ENCODE measurements at regions not wholly inside any gene's neighbourhood (a gene's known extent, or its start where the extent isn't known, plus 50 kb on each side); places are given as distances from the start of the nearest gene placed in this dataset.

DNA sequence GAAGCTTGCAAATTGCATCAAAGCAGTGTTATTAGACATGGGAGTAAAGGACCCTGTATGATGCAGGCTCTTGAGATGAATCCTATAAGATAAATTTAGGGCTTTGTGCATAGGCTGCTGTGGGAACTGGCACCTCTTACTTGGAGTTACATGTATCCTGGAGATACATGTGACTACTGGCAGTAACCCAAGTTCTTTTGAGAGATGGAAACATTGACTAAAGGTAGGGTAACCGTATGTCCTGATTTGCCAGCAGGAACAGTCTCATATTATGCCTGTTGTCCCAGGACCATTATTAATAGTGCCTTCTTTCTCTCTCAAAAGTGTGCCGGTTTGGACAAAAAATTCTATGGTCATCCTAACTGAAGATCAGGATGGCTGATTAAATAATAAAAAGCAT, 195.4 kb downstream of the LACC1 start:
- TF ChIP-seq, protein P1, sequence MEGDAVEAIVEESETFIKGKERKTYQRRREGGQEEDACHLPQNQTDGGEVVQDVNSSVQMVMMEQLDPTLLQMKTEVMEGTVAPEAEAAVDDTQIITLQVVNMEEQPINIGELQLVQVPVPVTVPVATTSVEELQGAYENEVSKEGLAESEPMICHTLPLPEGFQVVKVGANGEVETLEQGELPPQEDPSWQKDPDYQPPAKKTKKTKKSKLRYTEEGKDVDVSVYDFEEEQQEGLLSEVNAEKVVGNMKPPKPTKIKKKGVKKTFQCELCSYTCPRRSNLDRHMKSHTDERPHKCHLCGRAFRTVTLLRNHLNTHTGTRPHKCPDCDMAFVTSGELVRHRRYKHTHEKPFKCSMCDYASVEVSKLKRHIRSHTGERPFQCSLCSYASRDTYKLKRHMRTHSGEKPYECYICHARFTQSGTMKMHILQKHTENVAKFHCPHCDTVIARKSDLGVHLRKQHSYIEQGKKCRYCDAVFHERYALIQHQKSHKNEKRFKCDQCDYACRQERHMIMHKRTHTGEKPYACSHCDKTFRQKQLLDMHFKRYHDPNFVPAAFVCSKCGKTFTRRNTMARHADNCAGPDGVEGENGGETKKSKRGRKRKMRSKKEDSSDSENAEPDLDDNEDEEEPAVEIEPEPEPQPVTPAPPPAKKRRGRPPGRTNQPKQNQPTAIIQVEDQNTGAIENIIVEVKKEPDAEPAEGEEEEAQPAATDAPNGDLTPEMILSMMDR (IDR thresholded peaks at IDR 0.05; ENCODE audit: insufficient read depth, low read length, poor library complexity, severe bottlenecking) = no peak
- DNase-seq (ENCODE audit: extremely low read depth, insufficient read length) = no peak
- Histone ChIP-seq H3K4me3 (replicated peaks; ENCODE audit: low read depth, low read length) (no peak overlapping the region), H3K36me3 (ENCODE audit: control insufficient read depth, insufficient read depth, low read length) (no peaks in the 10 kb centered on the region), H3K27me3 (replicated peaks; ENCODE audit: control insufficient read depth, insufficient read depth, low read length) (no peaks in the 10 kb centered on the region; the same call in 1 of the 2 replicates)

DNA sequence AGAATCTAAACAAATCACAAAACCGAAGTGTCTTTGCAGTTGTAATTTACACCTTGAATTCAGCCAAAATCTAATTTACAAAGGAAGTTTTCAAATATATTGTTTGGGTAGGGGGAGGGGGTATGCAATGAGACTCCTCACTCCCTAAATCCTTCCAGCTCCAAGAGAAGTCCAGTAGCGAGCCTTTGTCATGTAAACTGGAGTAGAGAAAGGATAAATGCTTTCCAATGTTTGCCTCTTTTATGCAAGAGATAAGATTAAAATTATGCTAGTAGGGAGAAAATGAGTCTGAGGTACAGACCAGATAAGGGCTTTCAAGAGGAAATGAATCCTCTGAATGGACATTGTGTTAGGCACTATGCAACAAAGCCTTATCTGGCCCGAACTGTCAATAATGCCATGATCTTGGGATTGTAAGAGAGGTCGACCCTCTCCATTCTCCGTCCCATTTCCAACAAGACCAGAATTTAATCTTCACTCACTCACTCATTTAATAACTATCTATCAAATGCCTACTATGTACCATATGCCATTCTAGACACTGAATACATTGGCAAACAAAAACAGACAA, 199.2 kb downstream of the LACC1 start:
- Histone ChIP-seq H3K27me3 (replicated peaks; ENCODE audit: control insufficient read depth, insufficient read depth, low read length) (no peaks in the 10 kb centered on the region; the same call in 1 of the 2 replicates), H3K4me3 (replicated peaks; ENCODE audit: low read depth, low read length) (no peak overlapping the region), H3K36me3 (ENCODE audit: control insufficient read depth, insufficient read depth, low read length) (no peaks in the 10 kb centered on the region)
- no peak for DNase-seq (ENCODE audit: extremely low read depth, insufficient read length)
- TF ChIP-seq, protein P1 (IDR thresholded peaks at IDR 0.05; ENCODE audit: insufficient read depth, low read length, poor library complexity, severe bottlenecking) = no peak

- TF ChIP-seq, protein P1 (IDR thresholded peaks at IDR 0.05; ENCODE audit: insufficient read depth, low read length, poor library complexity, severe bottlenecking) = no peak
- DNase-seq (ENCODE audit: extremely low read depth, insufficient read length) = no peak
Measured at GRCh38 chr13:44079413-44080205, 199.9 kb downstream of the LACC1 start.

DNA sequence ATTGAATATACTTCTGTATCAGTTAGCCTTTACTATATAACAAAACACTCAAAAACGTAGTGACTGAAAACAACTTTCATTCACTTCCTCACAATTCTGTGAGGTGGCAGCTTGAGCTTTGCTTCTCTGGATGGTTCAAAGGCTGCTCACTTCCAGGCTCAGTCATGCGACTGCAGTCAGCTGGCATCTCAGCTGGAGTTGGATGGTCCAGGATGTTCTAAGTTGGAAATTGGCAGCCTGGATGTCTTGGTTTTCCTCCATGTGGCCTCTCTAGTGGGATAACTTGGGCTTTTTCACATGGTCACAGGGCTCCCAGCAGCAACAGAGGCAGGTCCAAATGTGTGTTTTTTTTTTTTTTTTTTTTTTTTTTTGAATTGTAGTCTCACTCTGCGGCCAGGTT, 204.4 kb downstream of the LACC1 start:
- no peaks in the 10 kb centered on the region for H3K36me3 ChIP-seq (ENCODE audit: control insufficient read depth, insufficient read depth, low read length)
- DNase-seq (ENCODE audit: extremely low read depth, insufficient read length) = no peak
- TF ChIP-seq, protein P1 (IDR thresholded peaks at IDR 0.05; ENCODE audit: insufficient read depth, low read length, poor library complexity, severe bottlenecking) = no peak
- H3K27me3 ChIP-seq (replicated peaks; ENCODE audit: control insufficient read depth, insufficient read depth, low read length) = no peaks in the 10 kb centered on the region
- no peak overlapping the region for H3K4me3 ChIP-seq (replicated peaks; ENCODE audit: low read depth, low read length)

More at GRCh38 chr13:44079413-44080205, 199.9 kb downstream of the LACC1 start:
- no peak overlapping the region for H3K4me3 ChIP-seq (replicated peaks; ENCODE audit: low read depth, low read length)
- no peaks in the 10 kb centered on the region; the same call in 1 of the 2 replicates for H3K27me3 ChIP-seq (replicated peaks; ENCODE audit: control insufficient read depth, insufficient read depth, low read length)
- H3K36me3 ChIP-seq (ENCODE audit: control insufficient read depth, insufficient read depth, low read length) = no peaks in the 10 kb centered on the region

DNA sequence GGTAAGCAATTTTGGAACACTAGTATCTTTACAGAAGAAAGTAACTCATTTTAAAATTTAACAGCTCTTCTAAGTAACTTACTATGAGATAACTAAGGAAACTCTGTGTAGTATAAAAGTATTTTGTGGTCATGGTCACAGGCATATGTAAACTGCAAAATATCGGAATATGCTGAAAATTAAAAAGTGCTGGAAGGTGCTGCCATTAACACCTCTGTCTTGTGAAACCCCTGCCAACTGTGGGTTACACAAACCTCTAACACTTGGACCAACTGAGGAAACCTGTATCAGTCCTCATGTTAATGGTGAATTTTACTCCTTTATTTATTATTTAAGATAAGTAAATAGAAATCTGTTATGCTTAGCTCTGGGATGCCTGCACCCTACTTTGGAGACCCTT, 206.7 kb downstream of the LACC1 start:
- TF ChIP-seq, protein P1 (IDR thresholded peaks at IDR 0.05; ENCODE audit: insufficient read depth, low read length, poor library complexity, severe bottlenecking) = no peak
- Histone ChIP-seq H3K27me3 (replicated peaks; ENCODE audit: control insufficient read depth, insufficient read depth, low read length) (no peaks in the 10 kb centered on the region), H3K4me3 (replicated peaks; ENCODE audit: low read depth, low read length) (no peak overlapping the region), H3K36me3 (ENCODE audit: control insufficient read depth, insufficient read depth, low read length) (no peaks in the 10 kb centered on the region)
- DNase-seq (ENCODE audit: extremely low read depth, insufficient read length) = no peak

All from GM06990 (cell line).